ENCODE measurements at regions not wholly inside any gene's neighbourhood (a gene's known extent, or its start where the extent isn't known, plus 50 kb on each side); places are given as distances from the start of the nearest gene placed in this dataset.
A peak's percentile ranks its signal among the peaks of the same experiment; 100 is the strongest.

DNA sequence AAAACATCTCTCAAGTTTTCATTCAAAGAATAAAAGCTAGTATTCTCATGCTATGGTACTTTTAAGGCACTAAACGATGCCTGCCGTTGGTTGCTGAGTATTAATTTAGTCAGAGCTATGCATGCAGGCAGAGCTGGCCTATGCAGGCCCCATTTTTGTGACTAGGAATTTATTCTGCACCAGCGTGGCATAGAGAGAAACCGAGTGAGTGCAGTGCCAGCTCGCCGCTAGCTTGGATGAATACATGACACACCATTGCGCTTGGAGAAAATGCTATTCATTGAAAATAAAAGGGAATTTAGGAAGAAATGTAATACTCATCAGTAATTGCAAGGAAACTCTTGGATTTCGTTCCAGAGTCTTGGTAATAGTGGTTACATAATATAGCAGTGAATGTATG lies 231.6 kb upstream of the RBFOX1 start:
- Histone ChIP-seq H3K36me3 (ENCODE audit: control insufficient read depth in 2 of 3, insufficient read depth in 3 of 3, low read length in 3 of 3) (no peaks in the 10 kb centered on the region), H3K9ac (ENCODE audit: low read length in 3 of 3) (no peak overlapping the region), H3K27ac (ENCODE audit: low read depth in 2 of 2, low read length in 2 of 2) (no peak overlapping the region), H3K4me1 (ENCODE audit: control insufficient read depth in 2 of 3, insufficient read depth in 2 of 3, low read depth in 1 of 3, low read length in 3 of 3) (no peaks in the 10 kb centered on the region), H3K9me3 (ENCODE audit: control insufficient read depth in 2 of 3, insufficient read depth in 1 of 3, low read length in 3 of 3) (no peaks in the 10 kb centered on the region), H3K27me3 (ENCODE audit: control insufficient read depth, insufficient read depth, low read length) (no peaks in the 10 kb centered on the region), H3K4me3 (ENCODE audit: low read length in 3 of 3) (no peak overlapping the region)
- intact Hi-C loops (cut with DNase I), result no loop called here
- no peak for FAIRE-seq
- no peak for DNase-seq
- TF ChIP-seq, protein P1, sequence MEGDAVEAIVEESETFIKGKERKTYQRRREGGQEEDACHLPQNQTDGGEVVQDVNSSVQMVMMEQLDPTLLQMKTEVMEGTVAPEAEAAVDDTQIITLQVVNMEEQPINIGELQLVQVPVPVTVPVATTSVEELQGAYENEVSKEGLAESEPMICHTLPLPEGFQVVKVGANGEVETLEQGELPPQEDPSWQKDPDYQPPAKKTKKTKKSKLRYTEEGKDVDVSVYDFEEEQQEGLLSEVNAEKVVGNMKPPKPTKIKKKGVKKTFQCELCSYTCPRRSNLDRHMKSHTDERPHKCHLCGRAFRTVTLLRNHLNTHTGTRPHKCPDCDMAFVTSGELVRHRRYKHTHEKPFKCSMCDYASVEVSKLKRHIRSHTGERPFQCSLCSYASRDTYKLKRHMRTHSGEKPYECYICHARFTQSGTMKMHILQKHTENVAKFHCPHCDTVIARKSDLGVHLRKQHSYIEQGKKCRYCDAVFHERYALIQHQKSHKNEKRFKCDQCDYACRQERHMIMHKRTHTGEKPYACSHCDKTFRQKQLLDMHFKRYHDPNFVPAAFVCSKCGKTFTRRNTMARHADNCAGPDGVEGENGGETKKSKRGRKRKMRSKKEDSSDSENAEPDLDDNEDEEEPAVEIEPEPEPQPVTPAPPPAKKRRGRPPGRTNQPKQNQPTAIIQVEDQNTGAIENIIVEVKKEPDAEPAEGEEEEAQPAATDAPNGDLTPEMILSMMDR (IDR thresholded peaks at IDR 0.05; ENCODE audit: borderline replicate concordance, extremely low read depth, insufficient read depth), result no peak

DNA sequence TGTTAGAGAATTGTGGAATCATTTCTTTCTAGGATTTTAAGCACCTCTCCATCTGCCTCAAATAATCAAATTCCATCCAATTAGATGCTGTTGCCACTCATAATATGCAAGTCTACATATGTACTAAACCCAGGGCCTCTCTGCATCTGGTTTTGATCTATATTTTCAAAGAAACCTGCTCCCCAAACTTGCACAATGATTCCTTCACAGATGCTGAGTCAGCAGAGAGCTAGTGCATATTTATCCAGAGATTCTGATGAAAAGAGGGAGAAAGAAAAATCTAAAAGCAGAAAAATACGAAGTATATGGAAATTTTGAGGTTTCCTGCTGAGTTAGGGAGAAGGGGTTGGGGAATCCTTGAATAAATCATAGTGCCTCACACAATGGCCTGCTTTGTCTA lies 235.1 kb upstream of the RBFOX1 start:
- H3K9ac ChIP-seq (ENCODE audit: low read length in 3 of 3), result no peak overlapping the region

DNA sequence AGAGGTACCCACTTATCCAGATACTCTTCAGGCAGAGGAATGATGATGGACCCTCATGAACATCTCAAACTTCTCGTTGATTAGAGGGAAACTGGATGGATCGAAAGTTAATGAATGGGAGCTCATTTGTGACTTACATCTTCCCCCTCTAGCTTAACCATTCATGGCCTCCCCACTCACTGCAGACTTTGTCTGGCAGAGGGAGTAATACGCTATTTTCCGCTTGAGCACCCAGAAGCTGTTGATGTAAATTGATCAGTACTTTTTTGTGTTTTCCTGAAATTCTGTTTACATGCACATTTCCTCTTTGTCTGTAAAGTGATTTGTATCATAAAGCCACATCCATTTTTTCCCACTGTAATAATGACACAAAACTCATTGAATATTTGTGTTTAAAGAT lies 239.1 kb upstream of the RBFOX1 start:
- Histone ChIP-seq H3K36me3 (ENCODE audit: control insufficient read depth in 2 of 3, insufficient read depth in 3 of 3, low read length in 3 of 3) (no peaks in the 10 kb centered on the region), H3K27ac (ENCODE audit: low read depth in 2 of 2, low read length in 2 of 2) (no peak overlapping the region), H3K27me3 (ENCODE audit: control insufficient read depth, insufficient read depth, low read length) (no peaks in the 10 kb centered on the region), H3K4me1 (ENCODE audit: control insufficient read depth in 2 of 3, insufficient read depth in 2 of 3, low read depth in 1 of 3, low read length in 3 of 3) (no peaks in the 10 kb centered on the region), H3K9me3 (ENCODE audit: control insufficient read depth in 2 of 3, insufficient read depth in 1 of 3, low read length in 3 of 3) (no peaks in the 10 kb centered on the region), H3K9ac (ENCODE audit: low read length in 3 of 3) (no peak overlapping the region), H3K4me3 (ENCODE audit: low read length in 3 of 3) (no peak overlapping the region)
- DNase-seq, result peak in 1 of 5 donors; percentile 24
- FAIRE-seq, result no peak
- intact Hi-C loops (cut with DNase I), result no loop called here
- TF ChIP-seq, protein P1 (IDR thresholded peaks at IDR 0.05; ENCODE audit: borderline replicate concordance, extremely low read depth, insufficient read depth), result no peak

More for the DNA sequence above, 235.1 kb upstream of the RBFOX1 start:
- H3K27ac ChIP-seq (ENCODE audit: low read depth in 2 of 2, low read length in 2 of 2), result no peak overlapping the region
- H3K4me3 ChIP-seq (ENCODE audit: low read length in 3 of 3), result no peak overlapping the region
- intact Hi-C loops (cut with DNase I), result no loop called here
- no peaks in the 10 kb centered on the region for H3K9me3 ChIP-seq (ENCODE audit: control insufficient read depth in 2 of 3, insufficient read depth in 1 of 3, low read length in 3 of 3)
- no peaks in the 10 kb centered on the region for H3K4me1 ChIP-seq (ENCODE audit: control insufficient read depth in 2 of 3, insufficient read depth in 2 of 3, low read depth in 1 of 3, low read length in 3 of 3)
- no peak for DNase-seq
- H3K27me3 ChIP-seq (ENCODE audit: control insufficient read depth, insufficient read depth, low read length), result no peaks in the 10 kb centered on the region
- TF ChIP-seq, protein P1 (IDR thresholded peaks at IDR 0.05; ENCODE audit: borderline replicate concordance, extremely low read depth, insufficient read depth), result no peak
- no peaks in the 10 kb centered on the region for H3K36me3 ChIP-seq (ENCODE audit: control insufficient read depth in 2 of 3, insufficient read depth in 3 of 3, low read length in 3 of 3)
- no peak for FAIRE-seq

DNA sequence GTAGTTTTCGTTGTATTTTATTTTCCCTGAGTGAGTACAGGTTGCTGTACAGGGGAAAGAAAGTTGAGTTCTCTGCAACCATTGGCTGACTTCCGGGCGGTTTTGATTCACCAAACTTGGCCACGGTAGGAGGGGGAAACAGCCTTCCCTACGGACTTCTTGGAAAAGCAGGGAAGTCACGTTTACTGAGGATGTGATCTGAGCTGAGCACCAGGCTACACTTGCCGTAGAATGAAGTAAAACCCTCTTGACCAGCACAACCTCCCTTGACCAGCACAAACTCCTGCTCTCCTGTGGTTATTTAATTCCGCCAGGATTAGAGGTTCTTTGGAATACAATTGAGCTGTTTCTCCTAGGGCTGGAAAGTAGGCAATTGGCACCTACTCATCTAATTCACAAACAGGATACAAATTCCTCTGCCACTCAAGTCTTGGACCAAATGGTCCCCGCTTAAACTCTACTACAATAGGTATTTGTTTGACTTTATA lies 242.0 kb upstream of the RBFOX1 start:
- no peak overlapping the region for H3K9ac ChIP-seq (ENCODE audit: low read length in 3 of 3)
- FAIRE-seq (no peak), DNase-seq (no peak)
- no peak overlapping the region for H3K27ac ChIP-seq (ENCODE audit: low read depth in 2 of 2, low read length in 2 of 2)
- no peaks in the 10 kb centered on the region for H3K9me3 ChIP-seq (ENCODE audit: control insufficient read depth in 2 of 3, insufficient read depth in 1 of 3, low read length in 3 of 3)
- no peak overlapping the region for H3K4me3 ChIP-seq (ENCODE audit: low read length in 3 of 3)
- no peaks in the 10 kb centered on the region for H3K4me1 ChIP-seq (ENCODE audit: control insufficient read depth in 2 of 3, insufficient read depth in 2 of 3, low read depth in 1 of 3, low read length in 3 of 3)
- no peaks in the 10 kb centered on the region for H3K27me3 ChIP-seq (ENCODE audit: control insufficient read depth, insufficient read depth, low read length)
- no peaks in the 10 kb centered on the region for H3K36me3 ChIP-seq (ENCODE audit: control insufficient read depth in 2 of 3, insufficient read depth in 3 of 3, low read length in 3 of 3)
- intact Hi-C loops (cut with DNase I), result no loop called here
- TF ChIP-seq, protein P1 (IDR thresholded peaks at IDR 0.05; ENCODE audit: borderline replicate concordance, extremely low read depth, insufficient read depth), result no peak
